Muscle layer of duodenum (tissue), 2 donors: ENCODE measurements at regions not wholly inside any gene's neighbourhood (a gene's known extent, or its start where the extent isn't known, plus 50 kb on each side); places are given as distances from the start of the nearest gene placed in this dataset.

Experiments
- H3K27ac ChIP-seq: one replicate; pipeline ENCODE4 v1.7.0; 2013; ENCODE audit warnings: mild to moderate bottlenecking, low read length
- H3K27me3 ChIP-seq: one replicate; pipeline ENCODE4 v1.7.0; 2013; ENCODE audit warnings: low read depth, mild to moderate bottlenecking, control low read depth, low read length
- H3K36me3 ChIP-seq, 2 donors: one replicate each; pipeline ENCODE4 v1.7.0; 2013; ENCODE audit warnings: low read length in 2 of 2, control low read depth in 1 of 2, mild to moderate bottlenecking in 1 of 2; ENCODE audit not compliant: insufficient read depth in 2 of 2, control insufficient read depth in 1 of 2
- H3K4me1 ChIP-seq, 2 donors: one replicate each; pipeline ENCODE4 v1.7.0; 2013; ENCODE audit warnings: low read length in 2 of 2, mild to moderate bottlenecking in 2 of 2, control low read depth in 1 of 2, moderate library complexity in 1 of 2; ENCODE audit not compliant: insufficient read depth in 2 of 2, control insufficient read depth in 1 of 2
- H3K4me3 ChIP-seq, 2 donors: one replicate each; pipeline ENCODE4 v1.7.0; 2013; ENCODE audit warnings: low read length in 2 of 2, low read depth in 1 of 2, mild to moderate bottlenecking in 1 of 2
- H3K9me3 ChIP-seq, 2 donors: one replicate each; pipeline ENCODE4 v1.7.0; 2013; ENCODE audit warnings: low read length in 2 of 2, control low read depth in 1 of 2, mild to moderate bottlenecking in 1 of 2; ENCODE audit not compliant: control insufficient read depth in 1 of 2
- donor health status: healthy.

DNA sequence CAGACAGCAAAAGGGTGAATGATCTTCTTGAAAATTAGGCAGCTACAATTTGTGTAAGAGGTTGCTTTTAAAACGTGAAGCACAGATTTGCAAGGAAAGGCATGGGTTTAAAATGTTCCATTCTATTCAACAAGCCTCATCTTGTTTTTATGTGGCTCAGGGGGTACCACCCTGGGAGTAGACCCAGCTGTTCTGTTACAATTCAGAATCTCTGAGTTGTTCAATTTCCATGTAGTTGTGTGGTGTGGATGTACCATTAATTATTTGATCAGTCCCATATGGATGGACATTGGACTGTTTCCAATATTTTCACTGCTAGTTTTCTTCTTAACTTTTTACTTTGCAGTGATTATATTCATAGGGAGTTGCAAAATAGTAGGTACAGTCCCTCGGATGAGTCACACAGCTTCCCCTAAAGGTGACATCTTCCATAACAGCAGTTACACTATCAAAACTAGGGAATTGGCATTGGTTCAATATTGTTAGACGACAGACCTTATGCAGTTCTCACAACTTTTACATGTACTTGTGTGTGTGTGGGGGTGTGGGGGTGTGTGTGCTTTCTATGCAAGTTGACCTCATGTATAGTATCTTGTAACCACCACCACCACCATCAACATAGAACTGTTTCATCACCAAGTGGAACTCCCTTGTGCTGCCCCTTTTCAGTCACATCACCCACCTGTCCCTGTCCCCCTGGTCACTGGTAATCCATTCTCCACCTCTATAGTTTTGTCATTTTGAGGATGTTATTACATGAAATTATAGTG, 59.0 kb upstream of the CAPRIN2 start:
- Histone ChIP-seq H3K4me3 (no peak overlapping the region), H3K36me3 (no peaks in the 10 kb centered on the region), H3K27ac (no peak overlapping the region), H3K9me3 (no peaks in the 10 kb centered on the region), H3K4me1 (no peaks in the 10 kb centered on the region), H3K27me3 (no peaks in the 10 kb centered on the region)

DNA sequence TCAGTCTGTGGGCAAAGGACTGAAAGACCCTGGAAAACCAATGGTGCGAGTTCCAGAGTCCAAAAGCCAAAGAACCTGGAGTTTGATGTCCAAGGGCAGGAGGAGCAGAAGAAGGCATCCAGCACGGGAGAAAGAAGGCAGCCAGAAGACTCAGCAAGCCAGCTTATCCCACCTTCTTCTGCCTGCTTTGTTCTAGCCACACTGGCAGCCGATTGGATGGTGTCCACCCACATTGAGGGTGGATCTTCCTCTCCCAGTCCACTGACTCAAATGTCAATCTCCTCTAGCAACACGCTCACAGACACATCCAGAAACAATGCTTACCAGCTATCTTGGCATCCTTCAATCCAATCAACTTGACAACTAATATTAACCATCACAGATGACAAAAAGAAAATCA, 57.2 kb upstream of the CAPRIN2 start:
- no peak overlapping the region for H3K4me3 ChIP-seq
- no peaks in the 10 kb centered on the region for H3K36me3 ChIP-seq
- H3K27ac ChIP-seq, result no peak overlapping the region
- no peaks in the 10 kb centered on the region for H3K9me3 ChIP-seq
- H3K4me1 ChIP-seq, result peaks cover 0 to 4% of the 10 kb centered on the region in 2 donors
- H3K27me3 ChIP-seq, result no peaks in the 10 kb centered on the region

DNA sequence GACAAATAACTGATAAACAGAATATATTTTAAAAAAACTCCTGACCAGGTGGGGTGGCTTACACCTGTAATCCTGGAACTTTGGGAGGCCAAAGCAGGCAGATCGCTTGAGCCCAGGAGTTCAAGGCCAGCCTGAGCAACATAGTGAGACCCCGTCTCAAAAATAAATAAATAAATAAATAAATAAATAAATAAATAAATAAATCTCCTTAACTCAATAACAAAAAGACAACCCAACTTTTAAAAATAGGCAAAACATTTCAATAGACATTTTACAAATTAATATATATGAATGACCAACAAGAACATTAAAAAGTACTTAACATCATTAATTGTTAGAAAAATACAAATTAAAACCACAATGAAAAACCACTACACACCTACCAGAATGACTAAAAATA, 56.2 kb upstream of the CAPRIN2 start:
- Histone ChIP-seq H3K36me3 (no peaks in the 10 kb centered on the region), H3K27ac (no peak overlapping the region), H3K27me3 (no peaks in the 10 kb centered on the region), H3K9me3 (no peaks in the 10 kb centered on the region), H3K4me1 (peaks cover 0 to 4% of the 10 kb centered on the region in 2 donors), H3K4me3 (no peak overlapping the region)

DNA sequence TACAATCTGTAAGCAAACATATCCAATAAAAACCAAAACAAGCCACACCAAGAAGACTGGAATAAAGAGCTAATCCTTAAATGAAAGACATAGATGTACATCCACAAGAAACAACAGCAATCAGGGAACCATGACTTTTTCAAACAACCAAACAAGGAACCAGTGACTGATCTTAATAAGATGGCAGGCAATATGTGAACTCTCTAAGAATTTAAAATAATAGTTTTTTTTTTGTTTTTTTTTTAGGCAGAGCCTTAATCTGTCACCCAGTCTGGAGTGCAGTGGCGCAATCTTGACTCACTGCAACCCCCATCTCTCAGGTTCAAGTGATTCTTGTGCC, 52.9 kb upstream of the CAPRIN2 start:
- no peak overlapping the region for H3K27ac ChIP-seq
- H3K4me3 ChIP-seq, result no peak overlapping the region
- peaks cover 0 to 4% of the 10 kb centered on the region in 2 donors for H3K4me1 ChIP-seq
- H3K36me3 ChIP-seq, result no peaks in the 10 kb centered on the region
- no peaks in the 10 kb centered on the region for H3K9me3 ChIP-seq
- no peaks in the 10 kb centered on the region for H3K27me3 ChIP-seq

DNA sequence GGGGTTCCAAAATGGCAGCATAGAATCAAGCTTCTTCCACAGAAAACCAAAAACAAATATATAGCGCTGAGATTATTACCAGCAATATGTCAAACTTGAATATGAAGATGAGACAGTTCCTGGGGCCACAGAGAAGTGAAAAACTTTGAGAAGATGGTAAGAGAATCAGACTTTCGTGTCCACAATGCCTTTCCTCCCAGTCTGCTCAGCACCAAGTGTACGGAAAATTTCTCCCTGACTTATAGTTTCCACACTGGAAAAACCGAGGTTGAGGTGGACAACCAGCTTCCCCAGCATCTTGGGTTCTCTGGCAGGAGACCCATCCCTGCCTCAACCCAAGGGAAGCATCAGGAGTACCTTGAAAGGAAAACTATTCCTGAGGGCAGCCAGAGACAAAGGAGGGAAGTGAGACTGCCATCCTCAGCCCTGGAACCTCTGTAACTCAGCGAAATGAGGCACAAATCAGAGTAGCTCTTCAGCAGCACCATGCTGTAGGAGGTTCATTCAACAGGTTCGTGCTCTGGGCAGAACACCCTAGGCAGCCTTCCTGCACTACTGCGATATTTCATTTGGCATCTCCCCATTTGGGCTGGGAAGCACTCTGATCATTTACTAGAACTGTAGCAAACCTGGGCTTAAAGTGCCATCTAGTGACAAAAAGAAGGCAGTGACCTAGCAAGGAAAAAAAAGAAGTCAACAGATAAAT, 52.4 kb upstream of the CAPRIN2 start:
- Histone ChIP-seq H3K27ac (no peak overlapping the region), H3K9me3 (no peaks in the 10 kb centered on the region), H3K4me1 (peaks cover 0 to 4% of the 10 kb centered on the region in 2 donors), H3K36me3 (no peaks in the 10 kb centered on the region), H3K27me3 (no peaks in the 10 kb centered on the region), H3K4me3 (no peak overlapping the region)

DNA sequence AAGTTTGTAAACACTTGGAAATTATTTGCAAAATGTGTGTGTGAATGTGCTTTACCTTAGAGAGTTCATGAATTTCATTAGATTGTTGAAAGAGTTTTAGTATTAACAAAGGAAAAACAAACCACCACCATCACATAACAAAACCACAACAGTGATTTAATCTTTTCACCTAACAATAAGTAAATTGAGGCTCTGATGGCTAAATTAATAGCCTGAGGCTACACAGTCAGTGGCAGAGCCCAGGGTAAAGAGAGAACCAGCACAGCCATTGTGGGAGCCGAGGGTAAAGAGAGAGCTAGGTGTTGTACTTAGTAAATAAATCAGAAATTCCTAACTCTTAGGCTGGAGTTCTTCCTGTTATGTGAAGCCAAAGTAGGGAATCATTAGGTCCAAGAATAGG, 51.2 kb upstream of the CAPRIN2 start:
- H3K9me3 ChIP-seq, result no peaks in the 10 kb centered on the region
- H3K36me3 ChIP-seq, result no peaks in the 10 kb centered on the region
- no peak overlapping the region for H3K4me3 ChIP-seq
- H3K27ac ChIP-seq, result no peak overlapping the region
- peaks cover 0 to 4% of the 10 kb centered on the region in 2 donors for H3K4me1 ChIP-seq
- H3K27me3 ChIP-seq, result no peaks in the 10 kb centered on the region
